ENCODE measurements at regions not wholly inside any gene's neighbourhood (a gene's known extent, or its start where the extent isn't known, plus 50 kb on each side); places are given as distances from the start of the nearest gene placed in this dataset.

- no peak for DNase-seq
These were observed 492.2 kb upstream of the PSMD7 start for GRCh38 chr16:73804456-73804855.

DNA sequence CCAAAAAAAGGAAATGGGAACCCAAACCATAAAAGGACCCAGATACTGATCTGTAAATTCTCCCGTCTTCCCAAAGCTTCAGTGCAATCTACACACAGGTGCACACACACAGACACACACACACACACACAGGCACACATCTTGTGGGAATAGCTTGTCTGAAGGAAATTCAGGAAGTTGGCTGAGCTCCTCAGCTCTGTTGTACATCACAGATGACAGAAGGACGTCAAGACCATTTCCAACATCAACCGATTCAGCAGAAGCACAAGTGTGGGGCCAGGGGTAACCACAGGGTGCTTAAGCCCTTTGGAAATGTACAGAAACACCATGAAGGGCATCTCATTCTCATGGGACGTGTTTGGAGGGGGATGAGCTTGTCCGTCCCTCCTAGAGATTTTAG, 498.1 kb upstream of the PSMD7 start:
- DNase-seq = no peak

DNA sequence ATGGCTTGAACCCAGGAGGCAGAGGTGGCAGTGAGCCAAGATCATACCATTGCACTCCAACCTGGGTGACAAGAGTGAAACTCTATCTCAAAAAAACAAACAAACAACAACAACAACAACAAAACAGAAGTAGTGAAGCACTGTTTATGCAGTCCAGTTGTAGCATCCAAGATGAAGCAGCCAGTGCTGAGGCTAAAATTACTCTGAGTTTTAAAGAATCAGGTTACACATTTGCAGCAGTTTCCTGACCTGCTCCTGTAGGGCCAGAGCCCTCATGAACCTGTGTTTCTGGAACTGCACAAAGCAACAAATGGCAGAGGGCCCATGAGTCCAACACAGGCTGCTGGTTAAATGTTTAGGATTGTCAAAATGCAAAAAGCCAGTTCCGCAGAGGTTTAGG, 499.5 kb upstream of the PSMD7 start:
- DNase-seq = no peak

GRCh38 chr16:73796241-73796640, 500.4 kb upstream of the PSMD7 start:
- no peak for DNase-seq

DNA sequence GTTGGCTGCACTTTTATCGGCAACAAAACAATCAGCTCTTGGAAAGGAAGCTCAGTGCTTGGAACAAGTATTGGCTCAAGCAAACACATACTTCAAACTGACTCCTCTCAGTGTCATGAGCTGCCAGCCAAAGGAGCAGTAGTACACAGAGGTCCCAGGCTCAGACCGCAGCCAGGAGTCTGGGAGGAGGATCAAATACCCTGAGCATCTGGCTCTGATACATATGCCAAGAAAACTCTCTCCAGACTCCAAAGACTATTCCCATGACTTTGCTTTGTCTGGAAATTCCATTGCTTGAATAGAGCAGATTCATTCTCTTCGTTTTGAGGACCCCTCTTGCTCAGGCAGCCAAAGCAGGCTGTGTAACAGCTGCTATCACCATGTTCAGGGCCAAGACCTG, 501.6 kb upstream of the PSMD7 start:
- DNase-seq = no peak

DNA sequence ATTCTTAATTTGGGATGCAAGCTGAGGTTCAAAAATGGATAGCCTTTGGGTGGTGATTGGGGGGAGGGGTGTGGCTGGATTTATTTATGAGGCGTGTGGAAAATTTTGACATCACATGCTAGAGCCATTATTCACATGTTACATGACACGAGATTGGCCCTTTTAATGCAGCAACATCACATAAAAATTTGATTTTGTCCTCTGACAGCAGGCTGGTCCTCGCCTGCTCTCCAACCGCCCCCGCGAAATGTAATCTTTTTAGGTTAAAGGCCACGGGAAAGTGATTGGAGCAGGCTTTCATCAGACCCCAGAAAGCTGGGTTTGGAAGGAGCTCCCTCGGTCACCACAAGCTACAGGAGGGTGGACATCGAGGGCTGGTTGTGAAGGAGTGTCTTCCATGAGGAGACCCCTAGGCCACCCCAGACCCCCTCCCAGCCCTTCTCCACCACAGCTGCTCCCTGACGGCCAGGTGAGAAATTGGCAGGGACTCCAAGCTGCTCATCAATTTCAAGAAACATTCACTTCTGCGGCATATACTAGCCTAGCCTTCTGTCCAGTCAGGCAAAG, 502.7 kb upstream of the PSMD7 start:
- no peak for DNase-seq

GRCh38 chr16:73793260-73793659, 503.4 kb upstream of the PSMD7 start:
- DNase-seq = no peak

DNA sequence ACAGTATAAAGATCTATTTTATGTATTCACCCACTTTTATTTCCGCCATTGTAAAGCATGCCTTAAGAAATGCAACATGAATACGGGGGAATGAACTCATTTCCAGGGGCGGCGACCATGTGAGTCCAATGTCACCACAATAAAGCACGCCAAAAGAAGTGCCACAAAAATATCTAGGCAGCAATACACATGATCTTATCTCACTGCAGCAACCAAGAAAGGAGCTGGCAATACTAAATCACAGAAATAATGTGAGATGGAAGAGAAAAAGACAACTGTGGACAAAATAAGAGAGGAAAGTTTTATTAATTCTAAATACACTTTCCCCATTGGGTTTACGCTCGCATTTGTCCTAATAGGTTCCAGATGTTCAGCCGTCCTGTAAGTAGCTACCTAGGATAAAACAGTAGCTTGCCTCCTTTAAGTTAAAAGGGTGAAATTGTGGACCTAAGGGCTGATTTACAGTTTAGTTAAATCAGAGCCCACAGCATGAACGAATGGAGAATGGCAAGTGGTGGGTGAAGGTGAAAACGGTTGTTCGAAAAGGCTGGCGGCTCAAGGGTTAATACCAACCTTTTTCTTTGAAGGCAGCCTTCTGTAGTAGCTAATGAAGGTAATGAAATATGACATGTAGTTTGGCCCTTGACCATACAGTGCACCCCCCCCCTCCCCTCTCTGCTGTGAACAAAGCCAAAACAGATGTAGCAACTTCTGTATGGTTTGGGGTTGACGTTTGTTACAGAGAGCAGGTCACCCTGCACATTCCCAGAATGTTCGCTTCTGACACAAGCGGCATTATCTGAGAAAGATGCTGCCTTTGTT, 504.2 kb upstream of the PSMD7 start:
- peak; percentile 5 for DNase-seq

DNA sequence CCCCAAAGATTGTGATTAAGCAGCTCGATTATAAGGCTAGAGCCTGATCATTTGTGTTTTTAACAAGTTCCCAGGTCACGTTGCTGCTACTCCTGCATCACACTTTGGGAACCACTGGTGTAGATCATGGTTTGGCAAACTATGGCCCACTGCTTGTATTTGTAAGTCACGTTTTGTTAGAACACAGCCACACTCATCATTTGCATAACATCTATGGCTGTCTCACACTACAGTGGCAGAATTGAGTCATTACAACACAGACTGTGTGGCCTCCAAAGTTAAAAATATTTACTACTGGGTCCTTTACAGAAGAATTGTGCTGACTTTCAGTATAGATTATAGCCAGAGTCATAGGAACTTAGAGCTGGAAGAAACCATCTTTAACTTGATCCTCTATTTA, 515.3 kb upstream of the PSMD7 start:
- no peak for DNase-seq

- no peak for DNase-seq
These were observed 517.7 kb upstream of the PSMD7 start for GRCh38 chr16:73778887-73779286.

GRCh38 chr16:73775841-73776388, 520.7 kb upstream of the PSMD7 start:
- DNase-seq = no peak

GRCh38 chr16:73771196-73772064, 525.2 kb upstream of the PSMD7 start:
- DNase-seq = no peak

DNA sequence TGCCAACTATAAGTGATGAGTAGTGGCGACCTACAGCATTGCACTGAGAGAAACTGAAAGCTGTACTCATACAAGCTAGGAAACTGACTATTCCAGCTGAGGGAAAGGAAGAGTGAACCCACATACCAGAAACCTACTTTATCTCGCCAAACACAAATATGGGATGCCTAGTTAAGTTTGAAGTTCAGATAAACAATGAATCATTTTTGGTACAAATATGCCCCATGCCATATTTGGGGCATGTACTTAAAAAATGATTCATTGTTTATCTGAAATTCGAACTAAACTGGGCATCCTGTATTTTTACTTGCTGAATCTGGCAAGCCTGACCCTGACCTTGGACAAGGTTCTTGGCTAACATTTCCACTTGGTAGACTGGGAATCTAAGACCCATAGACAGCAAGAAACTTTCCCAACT, 527.8 kb upstream of the PSMD7 start:
- no peak for DNase-seq

DNA sequence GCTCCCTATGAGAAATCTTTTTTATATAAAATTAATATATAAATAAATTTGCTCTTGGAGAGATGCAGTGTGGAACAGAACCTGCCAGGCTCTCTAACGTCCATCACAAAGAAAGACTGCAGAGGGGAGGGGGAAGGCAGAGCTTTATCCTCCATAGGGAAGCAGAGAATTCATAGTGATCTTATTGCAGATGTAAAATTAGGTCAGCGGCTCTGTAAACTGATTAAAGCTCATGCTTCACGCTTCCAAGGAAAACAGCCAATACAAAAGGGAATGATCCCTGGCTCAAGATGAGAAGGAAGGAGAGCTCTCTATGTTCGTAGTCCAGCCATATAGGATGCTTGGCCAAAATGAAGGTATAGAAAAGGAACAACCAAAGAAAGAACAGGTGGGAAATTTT, 532.3 kb upstream of the PSMD7 start:
- no peak for DNase-seq

DNA sequence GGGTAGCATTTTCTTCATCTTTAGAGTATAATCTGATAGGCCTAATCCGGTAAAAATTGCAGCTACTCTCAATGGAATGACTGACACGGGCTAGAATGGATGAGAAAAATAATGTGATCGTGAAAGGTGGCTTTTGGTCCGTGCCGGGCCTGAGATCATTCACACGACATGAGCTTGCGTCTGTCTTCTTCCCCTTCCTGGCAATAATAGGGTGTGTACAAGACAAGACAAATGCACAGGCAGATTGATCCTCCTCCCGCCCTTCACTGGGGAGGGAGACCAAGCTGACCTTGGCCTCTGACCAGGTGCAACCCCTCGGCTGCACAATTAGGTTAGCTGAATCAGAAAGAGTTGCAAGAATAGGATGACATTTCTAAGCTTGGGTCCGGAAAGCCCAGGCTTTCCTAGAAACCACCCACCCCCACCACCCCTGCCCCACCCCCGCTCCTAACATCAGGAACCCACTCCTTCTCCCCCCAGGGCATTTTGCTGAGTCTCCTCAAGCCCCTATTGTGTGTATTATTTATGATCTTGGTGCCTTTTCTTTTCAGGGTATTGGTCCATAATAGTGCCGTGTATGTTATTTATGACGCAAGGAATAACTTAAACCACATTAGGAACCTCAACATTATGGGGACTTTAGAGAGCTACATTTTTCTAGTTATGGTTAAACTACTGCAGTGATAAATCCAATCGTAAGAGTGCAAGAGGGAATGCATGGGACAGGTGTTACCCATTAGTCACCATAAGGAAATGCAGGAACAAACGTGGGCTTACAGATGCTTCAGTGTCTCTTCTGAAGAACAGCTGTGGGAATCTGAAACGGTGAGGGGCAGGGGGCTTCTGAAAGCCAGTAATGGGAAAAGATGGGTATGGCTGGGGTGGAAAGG, 540.1 kb upstream of the PSMD7 start:
- DNase-seq = no peak

- DNase-seq = no peak
These were observed 542.7 kb upstream of the PSMD7 start for GRCh38 chr16:73753931-73754330.

GRCh38 chr16:73750639-73751038, 546.0 kb upstream of the PSMD7 start:
- no peak for DNase-seq

GRCh38 chr16:73747328-73747727, 549.3 kb upstream of the PSMD7 start:
- no peak for DNase-seq

DNA sequence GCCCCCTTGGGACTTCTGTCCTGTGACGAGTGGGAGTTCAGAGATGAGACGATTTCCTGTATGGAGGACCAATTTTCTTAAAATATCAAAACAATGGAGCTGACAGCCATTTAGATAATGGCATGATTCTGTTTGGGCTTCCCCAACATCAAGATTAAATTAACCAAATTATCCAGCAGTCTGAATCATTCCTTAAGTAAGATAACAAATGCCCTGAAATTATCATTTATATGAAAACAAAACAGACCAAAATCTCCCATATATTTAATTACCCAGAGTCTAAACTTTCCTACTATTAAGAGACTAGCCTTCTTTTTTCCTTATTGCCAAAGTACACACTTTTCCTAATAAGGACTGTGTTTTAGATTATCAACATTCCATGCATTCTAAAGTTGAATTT, 550.1 kb upstream of the PSMD7 start:
- no peak for DNase-seq

- no peak for DNase-seq
These were observed 552.7 kb upstream of the PSMD7 start for GRCh38 chr16:73743665-73744496.

DNA sequence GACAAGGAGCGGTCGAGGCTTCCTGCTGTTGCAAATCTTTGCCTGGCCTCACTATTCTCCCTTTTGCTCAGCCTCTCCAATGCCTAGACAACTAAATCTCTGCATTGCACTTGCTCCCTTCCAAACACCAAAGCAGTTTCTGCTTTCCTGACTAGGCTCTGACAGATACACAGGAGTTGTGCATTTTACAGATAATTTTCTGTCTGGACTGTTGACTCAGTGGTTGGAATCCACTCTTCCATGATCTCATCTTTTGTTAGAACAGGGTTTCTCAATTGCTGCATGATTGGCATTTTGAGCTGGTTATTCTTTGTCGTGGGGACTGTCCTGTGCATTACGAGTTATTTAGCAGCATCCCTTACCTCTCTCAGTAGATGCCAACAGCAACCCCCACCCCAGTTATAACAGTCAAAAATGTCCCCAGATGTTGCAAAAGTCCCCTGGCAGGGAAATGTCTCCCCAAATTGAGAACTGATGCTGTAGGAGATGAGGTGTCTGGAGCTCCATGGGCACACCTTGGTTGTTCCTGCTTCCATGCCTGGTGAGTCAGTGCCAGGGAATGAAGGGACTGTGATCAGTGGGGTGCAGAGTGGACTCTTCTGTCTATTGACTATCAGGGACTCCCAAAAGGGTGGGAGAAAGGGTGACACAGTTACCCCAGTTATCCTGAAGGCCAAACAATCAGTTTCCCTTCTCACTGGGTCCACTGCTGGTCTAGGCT, 557.4 kb upstream of the PSMD7 start:
- no peak for DNase-seq
